SK-N-SH (cell line): ENCODE measurements at regions not wholly inside any gene's neighbourhood (a gene's known extent, or its start where the extent isn't known, plus 50 kb on each side); places are given as distances from the start of the nearest gene placed in this dataset.

Source experiments
- CTCF ChIA-PET: fragments of 300-600, 350-600 bp; formaldehyde crosslinking; extraction: SDS; loops from one replicate; lab custom pipeline; 2021; lab: Yijun Ruan, JAX
- POLR2A ChIA-PET: fragments of 350-600 bp; sonication (Branson Sonifier 250); formaldehyde crosslinking; extraction: SDS; loops from one replicate; lab custom pipeline; 2020; ENCODE audit warnings: antibody characterized with exemption, inconsistent platforms; lab: Yijun Ruan, JAX
- DNase-seq: peaks from one replicate; pipeline ENCODE4 v3.0.0; 2012
- H2AFZ ChIP-seq: fragments of 200-600 bp; sonication (generic); 2 replicates; pipeline ENCODE4 v1.8.1; 2016; ENCODE audit warnings: antibody characterized with exemption, mild to moderate bottlenecking, low read depth
- H3F3A ChIP-seq: fragments of 200-600 bp; sonication (generic); replicated peaks from 2 replicates; pipeline ENCODE3; 2016; ENCODE audit warnings: antibody characterized with exemption, mild to moderate bottlenecking; ENCODE audit not compliant: insufficient read depth
- H3K27ac ChIP-seq, 2 experiments: fragments of 200-500 bp in 1 of 2; fragments of 200-600 bp in 1 of 2; sonication (Bioruptor generic) in 1 of 2; sonication (generic), shearing (Covaris generic) in 1 of 2; 2 replicates each; pipeline versions ENCODE4 v1.5.1 to v1.6.1; 2014 to 2016; ENCODE audit warnings: low read depth in 2 of 2, inconsistent platforms in 1 of 2, low read length in 1 of 2, mild to moderate bottlenecking in 1 of 2, mixed read lengths in 1 of 2
- H3K27me3 ChIP-seq: fragments of 200-600 bp; sonication (generic), shearing (Covaris generic); 2 replicates; pipeline ENCODE4 v1.6.1; 2016; ENCODE audit warnings: mixed run types; ENCODE audit not compliant: insufficient read depth
- H3K36me3 ChIP-seq, 2 experiments: fragments of 200-500 bp in 1 of 2; fragments of 200-600 bp in 1 of 2; sonication (Bioruptor generic) in 1 of 2; sonication (generic) in 1 of 2; replicated peaks in 1 of 2; 2 replicates each; pipeline versions ENCODE3 to v1.5.1; 2014 to 2016; ENCODE audit warnings: low read length in 1 of 2, mild to moderate bottlenecking in 1 of 2; ENCODE audit not compliant: insufficient read depth in 2 of 2, control insufficient read depth in 1 of 2
- H3K4me1 ChIP-seq, 2 experiments: fragments of 200-500 bp in 1 of 2; fragments of 200-600 bp in 1 of 2; sonication (Bioruptor generic) in 1 of 2; sonication (generic), shearing (Covaris generic) in 1 of 2; 2 replicates each; pipeline versions ENCODE4 v1.5.1 to v1.6.1; 2014 to 2016; ENCODE audit warnings: low read depth in 1 of 2, low read length in 1 of 2, mixed run types in 1 of 2; ENCODE audit not compliant: insufficient read depth in 2 of 2, control insufficient read depth in 1 of 2
- H3K4me2 ChIP-seq: fragments of 200-600 bp; sonication (generic), shearing (Covaris generic); 2 replicates; pipeline ENCODE4 v1.6.1; 2017; ENCODE audit warnings: mixed run types
- H3K4me3 ChIP-seq, 2 experiments: fragments of 200-500 bp in 1 of 2; fragments of 200-600 bp in 1 of 2; sonication (Bioruptor generic) in 1 of 2; sonication (generic), shearing (Covaris generic) in 1 of 2; 2 replicates each; pipeline versions ENCODE4 v1.5.1 to v1.8.1; 2014 to 2016; ENCODE audit warnings: low read depth in 2 of 2, inconsistent platforms in 1 of 2, low read length in 1 of 2, mild to moderate bottlenecking in 1 of 2, mixed read lengths in 1 of 2, moderate library complexity in 1 of 2
- H3K79me2 ChIP-seq: fragments of 200-600 bp; sonication (generic); 2 replicates; pipeline ENCODE4 v1.8.1; 2017; ENCODE audit warnings: mild to moderate bottlenecking; ENCODE audit not compliant: insufficient read depth
- H3K9ac ChIP-seq: fragments of 200-600 bp; sonication (generic); 2 replicates; pipeline ENCODE4 v1.6.1; 2017; ENCODE audit warnings: mixed run types
- H3K9me2 ChIP-seq: fragments of 200-600 bp; sonication (generic); 2 replicates; pipeline ENCODE4 v1.6.1; 2017; ENCODE audit warnings: mixed run types
- H3K9me3 ChIP-seq: fragments of 200-600 bp; sonication (generic); 2 replicates; pipeline ENCODE4 v1.6.1; 2017; ENCODE audit warnings: mixed run types, mild to moderate bottlenecking, moderate library complexity
- H4K20me1 ChIP-seq: fragments of 200-600 bp; sonication (generic); 2 replicates; pipeline ENCODE4 v1.6.1; 2017; ENCODE audit warnings: mild to moderate bottlenecking, mixed run types; ENCODE audit not compliant: insufficient read depth
- CHD2 ChIP-seq: fragments of 150-350 bp; IDR thresholded peaks from 2 replicates; pipeline ENCODE4 v1.6.1; 2018; ENCODE audit warnings: low read length; ENCODE audit not compliant: partially characterized antibody
- FOXJ3 ChIP-seq: sonication (generic); formaldehyde crosslinking; IDR thresholded peaks from 2 replicates; pipeline ENCODE4 v1.5.1; 2020; ENCODE audit warnings: mild to moderate bottlenecking, missing genetic modification reagents
- GABPA ChIP-seq: IDR thresholded peaks from 2 replicates; pipeline ENCODE4 v1.4.0; 2012; ENCODE audit warnings: low read depth, mild to moderate bottlenecking
- IRF3 ChIP-seq: fragments of 150-350 bp; IDR thresholded peaks from 2 replicates; pipeline ENCODE4 v1.6.1; 2016; ENCODE audit warnings: mild to moderate bottlenecking, low read depth, low read length
- MEF2A ChIP-seq: IDR thresholded peaks from 2 replicates; pipeline ENCODE4 v1.4.0; 2012; ENCODE audit warnings: low read depth, borderline replicate concordance
- MXI1 ChIP-seq: IDR thresholded peaks from 2 replicates; pipeline ENCODE4 v1.6.1; 2012; ENCODE audit warnings: mild to moderate bottlenecking, low read depth, low read length, improper control_type of control experiment
- PBX3 ChIP-seq: IDR thresholded peaks from 2 replicates; pipeline ENCODE4; 2012
- RAD21 ChIP-seq: IDR thresholded peaks from 2 replicates; pipeline ENCODE4 v1.6.1; 2012; ENCODE audit warnings: mild to moderate bottlenecking, low read length
- REST ChIP-seq: IDR thresholded peaks from 2 replicates; pipeline ENCODE4 v1.6.1; 2012; ENCODE audit warnings: mild to moderate bottlenecking, low read depth, low read length, moderate library complexity
- RFX5 ChIP-seq: IDR thresholded peaks from 2 replicates; pipeline ENCODE4 v1.6.1; 2012; ENCODE audit warnings: mild to moderate bottlenecking, improper control_type of control experiment, low read length
- RXRA ChIP-seq: IDR thresholded peaks from 2 replicates; pipeline ENCODE4 v1.4.0; 2012; ENCODE audit warnings: low read depth, mild to moderate bottlenecking, borderline replicate concordance
- TAF1 ChIP-seq: IDR thresholded peaks from 2 replicates; pipeline ENCODE4 v1.6.1; 2012; ENCODE audit warnings: low read depth, mild to moderate bottlenecking, low read length, moderate library complexity, borderline replicate concordance
- TCF12 ChIP-seq: IDR thresholded peaks from 2 replicates; pipeline ENCODE4 v1.4.0; 2012
- TEAD4 ChIP-seq: IDR thresholded peaks from 2 replicates; pipeline ENCODE4 v1.4.0; 2012; ENCODE audit warnings: mild to moderate bottlenecking, borderline replicate concordance; ENCODE audit not compliant: insufficient read depth
- ZBTB33 ChIP-seq: IDR thresholded peaks from 2 replicates; pipeline ENCODE4 v1.4.0; 2012; ENCODE audit warnings: low read depth, borderline replicate concordance
- WGBS: methylation state at CpG from one replicate; pipeline ENCODE4 v1.1.6; 2017; ENCODE audit warnings: low lambda C conversion rate; 5-methylcytosine and 5-hydroxymethylcytosine counted together

GRCh38 chr17:79535728-79536025 is 75.2 kb downstream of the RBFOX3 start:
- CTCF ChIA-PET = interaction anchor here (0.7 to 1.6 kb wide), 8 partner anchors 8 to 1369 kb away, joined by 3 to 7 read pairs (median 3); partner anchors contain the start of gene RBFOX3
- 65% methylated on average over 5 of the region's 5 CpGs for WGBS
- H3K27me3 ChIP-seq = peaks cover 11% of the 10 kb centered on the region

GRCh38 chr17:79534851-79535727 is 75.8 kb downstream of the RBFOX3 start:
- WGBS = 63% methylated on average over 21 of the region's 23 CpGs
- Histone ChIP-seq H3K4me3 (no peak overlapping the region), H3K79me2 (no peaks in the 10 kb centered on the region), H2AFZ (no peak overlapping the region), H3K9ac (no peak overlapping the region), H3K27ac (no peak overlapping the region), H3K9me3 (no peaks in the 10 kb centered on the region), H3K4me1 (peaks cover 0 to 24% of the 10 kb centered on the region in 2 experiments; a peak in 1 of 4 replicates), H3K4me2 (no peak overlapping the region), H4K20me1 (no peaks in the 10 kb centered on the region), H3K27me3 (peaks cover 11% of the 10 kb centered on the region), H3K36me3 (no peaks in the 10 kb centered on the region), H3F3A (no peaks in the 10 kb centered on the region), H3K9me2 (no peaks in the 10 kb centered on the region)
- CTCF ChIA-PET = interaction anchor here (0.6 to 1.6 kb wide), 6 partner anchors 9 to 1566 kb away, joined by 3 to 7 read pairs (median 4); partner anchors contain the start of gene RBFOX3
- POLR2A ChIA-PET = no interaction called here
- no peak for DNase-seq
- TF ChIP-seq RXRA (no peak), MXI1 (no peak), IRF3 (no peak), PBX3 (no peak), TAF1 (no peak), ZBTB33 (no peak), TCF12 (no peak), CHD2 (no peak), RAD21 (no peak), MEF2A (no peak), REST (no peak), GABPA (no peak), TEAD4 (no peak)

More at GRCh38 chr17:79535728-79536025, 75.2 kb downstream of the RBFOX3 start:
- Histone ChIP-seq H3K4me1 (peaks cover 0 to 30% of the 10 kb centered on the region in 2 experiments; a peak in 1 of 4 replicates), H2AFZ (no peak overlapping the region), H3K9ac (no peak overlapping the region), H3K27ac (no peak overlapping the region), H3K79me2 (no peaks in the 10 kb centered on the region), H3K4me3 (no peak overlapping the region), H3K9me2 (no peaks in the 10 kb centered on the region), H4K20me1 (no peaks in the 10 kb centered on the region), H3K9me3 (no peaks in the 10 kb centered on the region), H3F3A (no peaks in the 10 kb centered on the region), H3K4me2 (no peak overlapping the region), H3K36me3 (no peaks in the 10 kb centered on the region)
- POLR2A ChIA-PET = interaction anchor here (0.7 kb wide), 1 partner anchor 43 kb away, joined by 3 read pairs; no protein-coding TSS in a partner anchor
- no peak for DNase-seq
- no peak for TF ChIP-seq RFX5
- TF ChIP-seq FOXJ3 (CRISPR knock-in tag) = no peak
- TF ChIP-seq IRF3 = no peak
